ENCODE measurements at regions not wholly inside any gene's neighbourhood (a gene's known extent, or its start where the extent isn't known, plus 50 kb on each side); places are given as distances from the start of the nearest gene placed in this dataset.

GRCh38 chr12:115451780-115452736 is 768.1 kb upstream of the TBX3 start:
- no peak for DNase-seq

GRCh38 chr12:115451151-115451779 is 767.3 kb upstream of the TBX3 start:
- DNase-seq: no peak

- no peak for DNase-seq
Observed at GRCh38 chr12:115450710-115451109, 766.7 kb upstream of the TBX3 start.

GRCh38 chr12:115450017-115450416 is 766.0 kb upstream of the TBX3 start:
- no peak for DNase-seq

GRCh38 chr12:115449526-115449925 is 765.6 kb upstream of the TBX3 start:
- no peak for DNase-seq

- no peak for DNase-seq
Observed at GRCh38 chr12:115444346-115444745, 760.4 kb upstream of the TBX3 start.

- no peak for DNase-seq
Observed at GRCh38 chr12:115443351-115443938, 759.5 kb upstream of the TBX3 start.

GRCh38 chr12:115440438-115440837 is 756.5 kb upstream of the TBX3 start:
- no peak for DNase-seq

DNA sequence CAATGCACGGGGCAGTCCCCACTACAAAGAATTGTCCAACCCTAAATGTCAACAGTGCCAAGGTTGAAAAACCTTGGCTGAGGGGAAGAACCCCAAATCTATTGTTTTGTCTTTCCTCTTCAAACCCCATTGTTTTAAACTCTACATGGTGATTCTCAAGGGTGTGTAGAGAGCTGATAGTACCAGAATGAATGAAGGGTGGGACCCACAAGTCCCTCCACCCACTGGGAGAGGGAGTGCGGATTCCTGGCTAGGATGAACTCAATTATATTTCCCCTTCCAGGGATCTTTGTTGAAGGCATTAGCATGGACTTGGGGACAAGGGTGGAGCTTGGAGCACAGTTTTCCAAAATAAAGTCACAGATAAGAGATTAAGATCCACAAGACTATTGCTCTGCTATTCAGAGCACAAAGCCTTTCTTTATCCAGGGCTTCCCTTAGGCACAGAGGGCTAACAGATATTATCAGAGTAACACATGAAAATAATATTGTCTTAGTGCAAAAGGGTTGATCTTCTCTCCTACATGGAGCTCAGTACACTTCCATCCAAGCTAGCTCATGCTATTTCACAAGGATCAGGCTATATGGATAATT is 755.1 kb upstream of the TBX3 start:
- DNase-seq: no peak

DNA sequence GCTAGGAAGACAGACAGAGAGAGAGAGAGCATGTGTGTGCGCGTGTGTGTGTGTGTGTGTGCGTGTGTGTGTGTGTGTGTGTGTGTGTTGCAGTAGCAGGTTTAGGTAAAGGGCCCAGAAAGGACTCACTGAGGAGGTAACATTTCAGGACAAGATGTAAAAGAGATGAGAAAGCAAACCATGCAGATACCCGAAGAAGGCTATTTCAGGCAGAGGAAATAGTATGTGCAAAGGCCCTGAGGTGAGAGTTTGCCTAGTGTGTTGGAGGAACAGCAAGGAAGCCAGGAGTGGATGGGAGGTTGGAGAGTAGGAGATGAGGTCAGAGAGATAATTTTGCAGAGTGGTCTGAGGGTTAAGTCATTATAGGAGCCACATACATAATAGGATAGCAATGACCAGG is 754.3 kb upstream of the TBX3 start:
- DNase-seq: no peak

GRCh38 chr12:115437061-115437567 is 753.1 kb upstream of the TBX3 start:
- DNase-seq: no peak

- DNase-seq: no peak
Observed at GRCh38 chr12:115433014-115433634, 749.1 kb upstream of the TBX3 start.

DNA sequence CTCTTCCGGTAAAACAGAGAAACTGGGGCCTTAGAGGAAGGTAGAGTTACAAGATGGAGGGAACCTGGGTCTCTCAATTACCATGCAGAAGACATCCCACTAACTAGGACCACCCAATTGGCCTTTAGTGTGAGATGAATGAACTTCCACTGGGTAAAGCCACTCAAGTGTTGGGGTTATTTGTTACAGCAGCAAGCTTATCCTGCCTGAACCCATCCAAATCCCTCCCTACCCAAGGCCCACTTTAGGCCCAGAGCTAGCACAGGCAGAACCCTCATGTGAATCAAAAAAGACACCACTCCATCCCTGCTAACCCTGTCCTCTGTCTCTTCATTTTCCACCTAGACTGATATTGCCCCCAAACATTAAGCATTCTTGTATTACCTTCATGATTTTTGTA is 746.7 kb upstream of the TBX3 start:
- no peak for DNase-seq

- DNase-seq: no peak
Observed at GRCh38 chr12:115426732-115427131, 742.8 kb upstream of the TBX3 start.

- no peak for DNase-seq
Observed at GRCh38 chr12:115424003-115424402, 740.0 kb upstream of the TBX3 start.

GRCh38 chr12:115423546-115423987 is 739.6 kb upstream of the TBX3 start:
- DNase-seq: no peak

GRCh38 chr12:115422845-115423545 is 739.0 kb upstream of the TBX3 start:
- DNase-seq: no peak

- no peak for DNase-seq
Observed at GRCh38 chr12:115421796-115422709, 738.1 kb upstream of the TBX3 start.

DNA sequence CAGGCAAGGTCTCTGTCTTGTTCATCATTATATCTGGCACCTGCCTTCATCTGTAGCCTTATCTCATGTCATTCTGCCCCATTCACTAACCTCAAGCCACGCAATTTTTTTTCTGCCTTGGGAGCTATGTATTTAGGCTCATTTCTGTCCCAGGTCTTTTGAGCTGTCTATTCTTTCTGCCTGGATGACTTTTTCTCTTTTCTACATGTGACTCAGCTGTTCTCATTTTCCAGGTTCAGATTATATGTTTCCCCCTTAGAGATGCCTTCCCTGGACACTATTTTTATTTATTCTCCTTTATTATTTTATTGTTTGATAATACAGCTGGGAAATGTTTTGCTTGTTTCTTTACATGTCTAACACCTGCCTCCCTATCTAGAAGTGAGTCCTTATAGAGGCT is 737.4 kb upstream of the TBX3 start:
- no peak for DNase-seq

GRCh38 chr12:115419145-115419646 is 735.2 kb upstream of the TBX3 start:
- no peak for DNase-seq

DNA sequence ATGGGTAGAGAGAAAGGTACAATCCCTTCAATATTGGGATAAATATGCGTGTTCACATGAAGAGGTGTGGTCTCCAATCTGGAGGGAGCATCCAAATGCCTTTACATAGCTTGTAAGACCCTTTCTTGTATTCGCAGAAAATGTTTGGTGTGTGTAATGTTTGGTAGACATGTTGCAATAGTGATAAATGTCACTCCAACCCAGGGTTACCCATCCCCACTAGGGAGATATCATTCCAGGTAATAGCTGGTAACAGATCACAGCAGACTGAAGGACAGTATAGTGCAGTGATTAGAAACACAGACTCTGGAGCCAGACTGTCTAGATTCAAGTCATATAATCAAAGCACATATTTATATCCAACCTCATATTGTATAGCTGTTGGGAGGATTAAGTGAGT is 733.6 kb upstream of the TBX3 start:
- DNase-seq: no peak

All from GOT3 (cell line).